Suppressor macrophage treated with lipopolysaccharide for 1 hour (primary cell): ENCODE measurements at regions not wholly inside any gene's neighbourhood (a gene's known extent, or its start where the extent isn't known, plus 50 kb on each side); places are given as distances from the start of the nearest gene placed in this dataset.
A peak's percentile ranks its signal among the peaks of the same experiment; 100 is the strongest.

Experiments
- DNase-seq, 3 donors: peaks; one replicate each; pipeline ENCODE4 v3.0.0-alpha.2; 2020 to 2022

GRCh38 chr11:35077709-35078469 lies 61.1 kb upstream of the CD44 start:
- peak; percentile 82 to 97 (median 96) for DNase-seq

- DNase-seq, result no peak
These were observed 60.6 kb upstream of the CD44 start for GRCh38 chr11:35078470-35078735.

GRCh38 chr11:35079611-35080010 lies 59.4 kb upstream of the CD44 start:
- DNase-seq, result peak; percentile 71 to 83 (median 74)

- DNase-seq, result peak; percentile 94 to 96 (median 95)
These were observed 56.4 kb upstream of the CD44 start for GRCh38 chr11:35082321-35083180.

GRCh38 chr11:35083181-35083430 lies 55.9 kb upstream of the CD44 start:
- DNase-seq, result no peak

- peak; percentile 90 to 97 (median 94) for DNase-seq
These were observed 55.3 kb upstream of the CD44 start for GRCh38 chr11:35083431-35084238.

- DNase-seq, result no peak
These were observed 54.0 kb upstream of the CD44 start for GRCh38 chr11:35084817-35085440.

GRCh38 chr11:35085531-35086165 lies 53.3 kb upstream of the CD44 start:
- no peak for DNase-seq

GRCh38 chr11:35087648-35088047 lies 51.3 kb upstream of the CD44 start:
- peak; percentile 71 to 84 (median 75) for DNase-seq

GRCh38 chr11:35088226-35088625 lies 50.7 kb upstream of the CD44 start:
- DNase-seq, result peak in 1 of 3 donors; percentile 55

GRCh38 chr11:35088676-35089075 lies 50.3 kb upstream of the CD44 start:
- peak in 1 of 3 donors; percentile 47 for DNase-seq
